ENCODE measurements at regions not wholly inside any gene's neighbourhood (a gene's known extent, or its start where the extent isn't known, plus 50 kb on each side); places are given as distances from the start of the nearest gene placed in this dataset.

DNA sequence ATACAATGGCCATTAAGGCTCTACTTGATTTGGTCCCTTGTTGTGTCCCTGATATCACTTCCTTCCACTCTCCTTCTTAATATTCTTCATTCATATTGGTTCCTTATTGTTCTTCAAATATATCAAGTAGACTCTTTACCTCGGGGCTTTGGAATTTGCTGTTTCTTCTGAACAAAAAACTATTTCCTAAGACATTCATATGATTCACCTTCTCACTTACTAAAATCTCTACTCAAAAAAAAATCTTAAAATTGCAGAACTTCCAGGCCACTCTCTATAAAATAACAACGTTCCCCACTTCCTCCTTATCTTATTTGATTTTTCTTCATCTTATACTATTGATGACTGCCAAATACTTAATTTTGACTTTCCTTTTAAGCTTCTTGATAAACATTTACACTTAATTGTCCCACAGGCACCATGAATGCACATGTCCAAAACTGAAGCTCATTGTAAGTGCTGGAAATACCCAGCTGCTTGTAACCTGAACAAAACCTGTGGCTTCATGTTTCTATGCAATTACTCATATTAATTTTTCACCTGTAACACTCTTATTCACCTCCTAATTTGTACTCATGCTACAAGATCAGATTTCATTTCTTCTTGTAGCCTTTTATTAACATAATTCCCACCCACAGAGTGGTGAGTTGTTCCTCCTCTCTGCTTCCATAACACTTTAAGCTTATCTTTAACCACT lies 58.4 kb upstream of the NUDT12 start:
- TF ChIP-seq, protein P1, sequence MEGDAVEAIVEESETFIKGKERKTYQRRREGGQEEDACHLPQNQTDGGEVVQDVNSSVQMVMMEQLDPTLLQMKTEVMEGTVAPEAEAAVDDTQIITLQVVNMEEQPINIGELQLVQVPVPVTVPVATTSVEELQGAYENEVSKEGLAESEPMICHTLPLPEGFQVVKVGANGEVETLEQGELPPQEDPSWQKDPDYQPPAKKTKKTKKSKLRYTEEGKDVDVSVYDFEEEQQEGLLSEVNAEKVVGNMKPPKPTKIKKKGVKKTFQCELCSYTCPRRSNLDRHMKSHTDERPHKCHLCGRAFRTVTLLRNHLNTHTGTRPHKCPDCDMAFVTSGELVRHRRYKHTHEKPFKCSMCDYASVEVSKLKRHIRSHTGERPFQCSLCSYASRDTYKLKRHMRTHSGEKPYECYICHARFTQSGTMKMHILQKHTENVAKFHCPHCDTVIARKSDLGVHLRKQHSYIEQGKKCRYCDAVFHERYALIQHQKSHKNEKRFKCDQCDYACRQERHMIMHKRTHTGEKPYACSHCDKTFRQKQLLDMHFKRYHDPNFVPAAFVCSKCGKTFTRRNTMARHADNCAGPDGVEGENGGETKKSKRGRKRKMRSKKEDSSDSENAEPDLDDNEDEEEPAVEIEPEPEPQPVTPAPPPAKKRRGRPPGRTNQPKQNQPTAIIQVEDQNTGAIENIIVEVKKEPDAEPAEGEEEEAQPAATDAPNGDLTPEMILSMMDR (optimal IDR thresholded peaks at IDR 0.05 in 1 of 3, IDR thresholded peaks at IDR 0.05 in 1 of 3, conservative IDR thresholded peaks at IDR 0.05 in 1 of 3; ENCODE audit: extremely low read depth in 1 of 3, insufficient read depth in 2 of 3, low read length in 3 of 3), result no peak
- TF ChIP-seq EZH2 (IDR thresholded peaks at IDR 0.05; ENCODE audit: low read length), result no peak
